GM21381 (cell line): ENCODE measurements at regions not wholly inside any gene's neighbourhood (a gene's known extent, or its start where the extent isn't known, plus 50 kb on each side); places are given as distances from the start of the nearest gene placed in this dataset.
"Not testable (repeated sequence)": the region's sequence is repeated elsewhere in the genome, so short reads cannot be mapped to it uniquely, and the experiment has no call there.

Experiments
- ATAC-seq: cut with Tn5 transposase; IDR thresholded peaks from one replicate; pipeline ENCODE4 v1.9.1; 2021; ENCODE audit warnings: mild to moderate bottlenecking, moderate library complexity; ENCODE audit not compliant: unreplicated experiment

GRCh38 chrY:12212394-12212793 is 488.6 kb upstream of the USP9Y start:
- ATAC-seq, result no peak

- ATAC-seq, result no peak
Measured at GRCh38 chrY:12215564-12216022, 485.4 kb upstream of the USP9Y start.

DNA sequence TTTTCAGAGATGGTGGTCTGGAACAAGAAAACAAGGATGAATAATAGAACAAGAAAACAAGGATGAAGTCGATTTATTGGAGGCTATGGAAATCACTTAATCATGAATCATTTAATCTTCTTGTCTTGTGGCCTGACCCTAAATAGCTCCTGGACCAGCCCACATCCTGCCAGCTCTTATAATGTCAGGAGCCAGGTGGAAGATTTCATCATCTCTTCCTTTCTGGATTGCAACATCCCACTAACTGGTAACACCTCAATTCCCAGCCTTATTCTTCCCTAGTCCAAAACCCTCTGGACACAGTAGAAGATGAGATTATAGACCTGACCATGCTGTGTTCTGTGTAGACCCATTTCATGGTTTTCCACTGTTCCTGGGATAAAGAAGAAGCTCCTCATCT is 470.1 kb upstream of the USP9Y start:
- no peak for ATAC-seq

GRCh38 chrY:12236399-12236798 is 464.6 kb upstream of the USP9Y start:
- no peak for ATAC-seq

DNA sequence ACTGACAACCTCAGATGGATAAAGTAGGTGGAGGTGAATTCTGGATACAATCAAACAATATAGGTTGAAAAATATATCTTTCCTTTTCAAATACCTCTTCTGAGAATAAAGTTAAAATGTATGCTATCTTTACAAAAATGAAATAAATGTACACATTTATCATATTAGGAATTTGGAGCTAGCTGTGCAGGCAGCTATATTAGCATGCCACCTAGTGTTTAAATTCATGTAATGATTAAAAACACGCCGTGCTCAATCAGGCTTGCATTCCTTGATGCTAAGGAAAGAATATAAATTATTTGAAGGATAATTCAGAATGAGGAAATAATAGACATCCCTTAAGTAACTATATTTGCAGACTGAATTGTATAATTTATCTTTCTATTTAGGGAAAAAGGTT is 460.7 kb upstream of the USP9Y start:
- ATAC-seq, result not testable (repeated sequence)

DNA sequence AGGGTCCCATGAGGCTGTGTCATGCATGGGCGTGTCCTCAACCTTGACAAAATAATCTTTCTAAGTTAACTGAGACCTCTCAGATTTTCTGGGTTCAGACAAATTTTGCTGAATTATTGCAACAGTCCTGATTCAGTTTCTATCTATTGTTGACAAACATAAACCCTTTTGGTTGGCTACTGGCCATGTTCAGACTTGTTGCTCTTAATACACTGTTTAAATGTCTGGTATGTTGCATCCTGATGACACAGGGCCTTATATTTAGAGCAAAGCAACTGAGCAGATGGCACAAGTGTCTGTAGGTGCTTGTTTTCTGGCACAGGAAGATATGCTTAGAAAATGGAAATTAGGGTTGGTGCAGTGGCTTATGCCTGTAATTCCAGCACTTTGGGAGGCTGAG is 456.9 kb upstream of the USP9Y start:
- no peak for ATAC-seq

DNA sequence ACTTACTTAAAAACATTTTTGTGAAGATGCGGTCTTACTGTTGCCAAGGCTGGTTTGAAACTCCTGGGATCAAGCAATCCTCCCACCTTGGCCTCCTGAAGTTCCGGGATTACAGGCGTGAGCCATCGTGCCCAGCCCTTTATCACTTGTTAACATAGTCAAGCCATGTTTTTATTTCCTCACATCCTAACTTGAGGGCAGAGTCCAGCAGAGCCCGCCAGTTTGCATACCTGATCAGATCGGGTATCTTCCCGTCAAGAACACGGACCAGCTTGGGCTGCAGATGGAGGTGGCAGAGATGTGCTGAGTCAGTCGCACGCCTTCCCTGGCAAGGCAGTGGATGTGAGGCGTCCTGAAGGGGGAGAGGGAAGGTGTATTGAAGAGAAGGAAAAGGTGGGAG is 447.3 kb upstream of the USP9Y start:
- no peak for ATAC-seq

- no peak for ATAC-seq
Measured at GRCh38 chrY:12271162-12271561, 429.9 kb upstream of the USP9Y start.

DNA sequence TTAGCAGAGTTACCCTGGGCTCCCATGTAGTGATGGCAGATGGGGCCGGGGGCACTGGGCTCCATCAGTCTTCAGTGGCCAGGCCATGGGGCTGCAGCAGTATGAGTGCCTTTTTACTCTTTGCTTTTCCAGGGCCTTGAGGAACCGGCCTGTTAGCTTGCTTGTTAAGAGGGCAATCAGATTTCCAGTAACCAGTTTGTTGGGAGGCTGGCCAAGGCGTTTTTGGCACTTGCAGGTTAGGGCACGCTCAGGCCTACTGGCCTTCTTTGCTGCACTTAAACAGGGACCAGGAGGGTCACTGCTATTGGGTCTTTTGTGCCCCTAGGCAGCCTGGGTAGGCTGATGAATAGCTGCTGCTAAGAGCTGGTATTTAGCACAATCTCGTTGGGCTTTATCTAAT is 415.4 kb upstream of the USP9Y start:
- no peak for ATAC-seq

DNA sequence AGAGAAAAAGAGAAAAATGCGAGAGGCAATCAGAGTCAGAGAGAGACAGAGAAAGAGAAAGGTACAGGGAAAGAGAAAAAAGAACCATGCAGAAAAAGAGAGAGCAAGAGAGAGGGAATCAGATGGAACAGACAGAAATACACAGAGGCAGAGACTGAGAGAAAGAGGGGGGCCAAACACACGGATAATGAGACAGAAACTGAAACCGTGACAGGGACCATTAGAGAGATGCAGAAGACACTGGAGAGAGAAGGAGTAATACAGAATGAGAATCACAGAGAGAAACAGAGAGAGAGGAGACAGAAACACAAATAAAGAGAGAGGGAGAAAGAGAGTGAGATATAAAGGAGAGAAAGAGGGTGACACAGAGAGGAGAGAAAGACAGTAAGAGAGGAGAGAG is 412.1 kb upstream of the USP9Y start:
- ATAC-seq, result no peak

- ATAC-seq, result no peak
Measured at GRCh38 chrY:12289415-12289814, 411.6 kb upstream of the USP9Y start.

DNA sequence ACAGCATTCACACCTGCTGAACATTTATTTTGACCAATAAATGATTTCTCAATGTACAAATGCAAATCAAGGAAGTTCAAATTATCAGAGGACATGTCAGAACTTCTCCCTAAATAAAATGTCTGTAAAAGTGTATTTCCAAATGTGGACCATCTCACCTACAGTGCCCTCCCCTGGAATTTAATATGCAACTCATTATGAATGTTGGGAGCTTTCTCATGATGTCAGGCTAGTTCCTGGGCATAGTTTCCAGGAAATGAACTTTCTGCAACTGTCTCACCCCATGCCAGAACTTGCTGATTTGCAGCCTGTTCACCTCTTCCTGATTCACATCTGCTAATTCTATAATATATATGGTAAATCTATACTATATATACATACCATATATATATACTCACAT is 408.5 kb upstream of the USP9Y start:
- ATAC-seq, result no peak

DNA sequence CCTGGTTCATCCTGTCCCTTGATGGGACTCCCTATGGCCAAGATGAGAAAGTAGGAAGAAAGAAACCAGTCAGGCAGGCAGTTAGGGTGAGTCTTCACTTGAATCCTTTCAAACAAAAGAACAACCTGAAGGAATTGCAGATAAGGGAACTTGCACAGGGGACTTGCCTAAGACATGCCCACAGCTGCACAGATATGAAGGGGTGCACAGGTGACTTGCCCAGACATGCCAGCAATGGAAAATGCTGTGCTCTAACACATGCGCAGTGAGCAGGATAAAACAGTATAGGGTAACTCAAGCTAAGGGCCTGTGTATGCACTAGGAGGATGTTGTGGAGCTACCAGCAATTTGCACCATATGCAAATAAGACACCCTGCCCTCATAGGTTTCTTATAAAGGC is 404.6 kb upstream of the USP9Y start:
- ATAC-seq, result no peak

- not testable (repeated sequence) for ATAC-seq
Measured at GRCh38 chrY:12299796-12300195, 401.2 kb upstream of the USP9Y start.

DNA sequence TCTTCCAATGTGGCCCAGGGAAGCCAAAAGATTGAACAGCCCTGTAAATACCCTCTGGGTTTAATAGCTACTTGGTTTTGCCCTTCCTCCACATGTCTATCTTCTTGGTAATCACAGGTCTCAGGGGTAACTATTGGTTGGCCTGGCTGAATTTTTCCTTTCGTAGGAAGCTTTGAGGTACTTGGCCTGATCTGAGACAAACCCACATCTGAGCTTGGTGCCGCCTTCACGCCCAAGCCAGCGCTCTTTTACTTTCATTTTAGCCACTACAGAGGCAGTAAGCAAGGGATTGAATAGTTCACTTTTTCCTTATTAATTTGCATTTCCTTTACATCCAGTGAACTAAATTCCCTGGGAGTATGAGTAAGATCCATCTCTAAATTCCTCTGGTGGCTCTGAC is 397.6 kb upstream of the USP9Y start:
- no peak for ATAC-seq

DNA sequence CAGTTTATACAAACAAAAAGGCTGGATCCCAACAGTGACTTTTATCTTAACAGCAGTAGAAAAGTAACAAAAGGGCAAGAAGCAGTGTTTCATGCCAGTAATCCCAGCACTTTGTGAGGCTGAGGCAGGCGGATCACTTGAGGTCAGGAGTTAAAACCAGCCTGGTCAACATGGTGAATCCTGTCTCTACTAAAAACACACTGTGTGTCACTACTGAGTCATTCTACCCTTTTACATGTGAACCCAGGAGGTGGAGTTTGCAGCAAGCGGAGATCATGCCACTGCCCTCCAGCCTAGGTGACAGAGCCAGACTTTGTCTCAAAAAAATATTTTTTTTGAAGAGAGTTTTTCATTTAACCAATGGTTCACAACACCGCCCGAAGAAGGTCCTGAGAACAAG is 395.6 kb upstream of the USP9Y start:
- ATAC-seq, result no peak

DNA sequence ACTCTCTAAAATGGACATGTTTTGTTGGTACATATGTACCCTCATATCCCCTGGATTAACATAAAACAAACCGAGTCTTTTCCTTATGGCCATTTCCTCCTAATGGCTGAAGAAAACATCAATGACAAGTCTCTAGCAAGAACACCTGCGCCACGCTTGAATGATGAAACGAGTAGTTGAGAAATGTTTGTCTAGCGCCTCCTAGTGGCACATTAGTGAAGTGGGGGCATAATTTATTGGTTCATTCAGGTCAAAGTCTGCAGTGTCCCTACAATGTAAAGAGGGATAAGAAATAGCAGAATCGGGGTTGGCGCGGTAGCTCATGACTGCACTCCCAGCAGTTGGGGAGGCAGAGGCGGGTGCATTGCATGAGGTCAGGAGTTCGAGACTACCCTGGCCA is 391.8 kb upstream of the USP9Y start:
- no peak for ATAC-seq

DNA sequence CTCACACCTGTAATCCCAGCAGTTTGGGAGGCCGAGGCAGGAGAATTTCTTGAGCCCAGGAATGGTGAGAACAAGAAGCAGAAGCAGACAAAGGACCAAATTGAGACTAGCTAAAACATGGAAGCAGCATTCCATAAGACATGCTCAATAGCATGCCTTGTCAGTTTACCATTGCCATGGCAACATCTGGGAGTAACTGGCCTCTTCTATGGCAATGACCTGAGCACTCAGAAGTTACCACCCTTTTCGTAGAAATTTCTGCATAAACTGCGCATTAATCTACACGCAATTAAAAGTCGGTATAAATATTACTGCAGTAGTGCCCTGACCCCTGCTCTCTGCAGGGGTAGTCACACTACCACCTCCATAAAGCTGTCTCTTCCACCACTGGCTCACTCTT is 390.2 kb upstream of the USP9Y start:
- no peak for ATAC-seq

- ATAC-seq, result no peak
Measured at GRCh38 chrY:12327751-12328150, 373.3 kb upstream of the USP9Y start.

- ATAC-seq, result not testable (repeated sequence)
Measured at GRCh38 chrY:12331917-12332316, 369.1 kb upstream of the USP9Y start.

DNA sequence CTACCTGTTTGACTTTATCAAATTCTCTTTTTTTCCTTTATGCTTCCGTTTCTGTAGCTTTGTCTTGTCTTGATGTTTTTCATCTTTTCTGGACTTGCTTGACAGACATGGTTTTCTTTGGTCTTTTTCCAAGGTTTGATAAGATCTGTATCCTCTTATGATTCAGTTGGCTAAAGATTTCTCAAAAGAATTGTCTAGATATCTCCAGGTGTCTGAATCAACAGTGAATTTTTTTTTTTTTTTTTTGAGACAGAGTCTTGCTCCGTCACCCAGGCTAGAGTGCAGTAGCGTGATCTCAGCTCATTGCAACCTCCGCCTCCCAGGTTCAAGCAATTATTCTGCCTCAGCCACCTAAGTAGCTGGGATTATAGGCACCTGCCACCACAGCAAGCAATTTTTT is 357.8 kb upstream of the USP9Y start:
- no peak for ATAC-seq

DNA sequence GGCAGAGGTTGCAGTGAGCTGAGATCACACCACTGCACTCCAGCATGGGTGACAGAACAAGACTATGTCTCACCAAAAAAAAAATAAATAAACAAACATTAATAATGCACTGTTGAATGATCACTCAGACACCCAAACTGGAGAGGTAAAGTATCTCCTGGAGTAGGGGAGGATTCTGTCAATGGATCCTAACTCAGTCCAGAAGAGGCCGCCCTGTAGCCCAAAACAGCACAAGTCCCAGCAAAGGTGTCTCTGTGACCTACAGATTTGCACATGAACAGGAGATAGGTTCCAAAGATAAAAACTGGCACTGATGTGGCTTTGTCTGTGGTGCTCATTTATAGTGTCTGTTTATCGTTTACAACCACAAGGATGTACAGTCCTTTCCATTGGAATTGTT is 352.9 kb upstream of the USP9Y start:
- ATAC-seq, result no peak

- no peak for ATAC-seq
Measured at GRCh38 chrY:12357204-12357603, 343.8 kb upstream of the USP9Y start.

GRCh38 chrY:12357655-12358054 is 343.4 kb upstream of the USP9Y start:
- no peak for ATAC-seq
